K562 (cell line): ENCODE measurements at regions not wholly inside any gene's neighbourhood (a gene's known extent, or its start where the extent isn't known, plus 50 kb on each side); places are given as distances from the start of the nearest gene placed in this dataset.

ENCODE experiments used
- BRCA1 ChIP-seq, 2 experiments: fragments of 450-650 bp in 1 of 2; sonication (generic) in 1 of 2; formaldehyde crosslinking in 1 of 2; IDR thresholded peaks; 2 replicates each; pipeline versions ENCODE4 v1.5.0 to v1.6.1; 2017 to 2020; ENCODE audit warnings: mild to moderate bottlenecking in 1 of 2, missing genetic modification reagents in 1 of 2
- CREM ChIP-seq: IDR thresholded peaks from 2 replicates; pipeline ENCODE4 v1.6.1; 2014; ENCODE audit warnings: antibody characterized with exemption, low read depth
- FOXP1 ChIP-seq: sonication (generic); formaldehyde crosslinking; IDR thresholded peaks from 2 replicates; pipeline ENCODE4 v1.8.0; 2022; ENCODE audit warnings: mild to moderate bottlenecking, missing genetic modification reagents
- HNRNPH1 ChIP-seq: fragments of 200-400 bp; formaldehyde crosslinking; optimal IDR thresholded peaks from 2 replicates; pipeline ENCODE3; 2017; ENCODE audit warnings: low read depth, mild to moderate bottlenecking, low read length, moderate library complexity
- HNRNPLL ChIP-seq: fragments of 200-400 bp; formaldehyde crosslinking; IDR thresholded peaks from 2 replicates; pipeline ENCODE4 v1.6.1; 2017; ENCODE audit warnings: low read length, low read depth, mild to moderate bottlenecking; ENCODE audit not compliant: poor library complexity, severe bottlenecking
- MED1 ChIP-seq: sonication (generic); formaldehyde crosslinking; IDR thresholded peaks from 2 replicates; pipeline ENCODE4 v1.8.1; 2023; ENCODE audit warnings: missing genetic modification reagents, borderline replicate concordance
- MXI1 ChIP-seq: IDR thresholded peaks from 2 replicates; pipeline ENCODE4 v1.6.1; 2011; ENCODE audit warnings: low read depth, mild to moderate bottlenecking, improper control_type of control experiment, low read length
- NR2F6 ChIP-seq: fragments of 450-650 bp; formaldehyde crosslinking; IDR thresholded peaks from 2 replicates; pipeline ENCODE4 v1.4.0; 2020; ENCODE audit warnings: mild to moderate bottlenecking
- PML ChIP-seq: IDR thresholded peaks from 2 replicates; pipeline ENCODE4 v1.6.1; 2012; ENCODE audit warnings: low read length, inconsistent platforms
- SMC3 ChIP-seq: conservative IDR thresholded peaks from 2 replicates; pipeline ENCODE4 v1.6.1; 2011; ENCODE audit warnings: low read depth, low read length, improper control_type of control experiment; ENCODE audit not compliant: insufficient read depth
- THAP7 ChIP-seq: fragments of 250-450 bp; sonication (Bioruptor Pico); IDR thresholded peaks from 2 replicates; pipeline ENCODE4 v1.5.0; 2021
- ZBTB17 ChIP-seq: fragments of 450-650 bp; formaldehyde crosslinking; IDR thresholded peaks from 2 replicates; pipeline ENCODE4 v1.4.0; 2020; ENCODE audit warnings: mild to moderate bottlenecking
- ZKSCAN1 ChIP-seq: fragments of 150-350 bp; IDR thresholded peaks from 2 replicates; pipeline ENCODE4 v1.6.1; 2016; ENCODE audit warnings: low read depth, low read length

GRCh38 chr14:42687421-42687820, 1080.7 kb downstream of the LRFN5 start:
- TF ChIP-seq ZKSCAN1 (no peak), FOXP1 (CRISPR knock-in tag) (no peak), PML (no peak), NR2F6 (CRISPR knock-in tag) (no peak), THAP7 (CRISPR knock-in tag) (no peak), CREM (no peak), SMC3 (no peak), HNRNPLL (no peak), MED1 (no peak), BRCA1 (IDR thresholded peaks at IDR 0.05) (no peak), BRCA1 (CRISPR knock-in tag; IDR thresholded peaks at IDR 0.05) (no peak), ZBTB17 (CRISPR knock-in tag) (no peak), HNRNPH1 (no peak), MXI1 (no peak)
